HG03045 (cell line): ENCODE measurements at regions not wholly inside any gene's neighbourhood (a gene's known extent, or its start where the extent isn't known, plus 50 kb on each side); places are given as distances from the start of the nearest gene placed in this dataset.
"Not testable (repeated sequence)": the region's sequence is repeated elsewhere in the genome, so short reads cannot be mapped to it uniquely, and the experiment has no call there.

Experiments
- ATAC-seq: cut with Tn5 transposase; IDR thresholded peaks from one replicate; pipeline ENCODE4 v1.9.1; 2021; ENCODE audit warnings: mild to moderate bottlenecking, moderate library complexity; ENCODE audit not compliant: unreplicated experiment

DNA sequence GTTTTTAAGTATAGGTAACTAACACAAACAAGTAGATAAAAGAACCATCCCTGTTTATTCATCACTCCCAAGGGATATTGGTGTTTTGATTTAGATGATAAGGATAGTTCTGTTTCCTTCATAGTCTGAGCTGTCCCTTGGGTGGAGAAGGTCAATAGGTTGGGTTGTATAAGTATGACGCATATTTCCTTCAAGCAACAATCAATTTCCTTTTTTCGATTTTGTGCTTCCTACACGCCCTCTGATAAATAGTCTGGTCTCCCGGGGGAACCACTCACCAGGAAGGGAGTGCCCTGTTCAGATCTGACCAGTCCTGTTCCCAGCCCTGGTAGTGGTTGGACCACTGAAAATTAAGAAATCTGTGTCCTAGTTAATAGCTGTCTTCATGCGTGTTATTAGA, 378.8 kb upstream of the FAR2 start:
- no peak for ATAC-seq

- ATAC-seq: no peak
Measured at GRCh38 chr12:28771968-28772367, 377.1 kb upstream of the FAR2 start.

- ATAC-seq: no peak
Measured at GRCh38 chr12:28775556-28775955, 373.5 kb upstream of the FAR2 start.

- ATAC-seq: no peak
Measured at GRCh38 chr12:28776220-28776619, 372.9 kb upstream of the FAR2 start.

DNA sequence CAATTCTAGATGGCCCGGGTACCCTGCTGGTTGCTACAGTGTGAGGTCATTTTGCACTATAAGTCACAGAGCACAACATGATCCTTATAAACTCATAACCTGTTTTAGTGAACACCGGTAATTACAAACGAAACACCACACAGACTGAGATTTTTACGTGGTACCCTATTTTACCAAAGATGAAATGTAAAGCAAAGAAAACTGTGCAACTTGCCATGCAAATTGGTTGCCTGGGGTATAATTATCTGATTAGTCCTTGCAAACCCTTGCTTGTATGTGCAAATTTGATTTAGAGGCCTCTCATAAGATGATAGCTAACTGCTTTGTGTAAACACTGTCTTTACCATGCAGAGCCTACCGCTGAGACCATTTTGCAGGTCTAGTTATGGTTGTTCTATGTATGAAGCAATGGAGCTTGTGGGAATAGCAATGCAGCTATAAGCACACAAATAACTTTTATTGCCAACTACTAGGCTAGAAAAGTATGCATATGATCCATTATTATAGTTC, 372.1 kb upstream of the FAR2 start:
- no peak for ATAC-seq

GRCh38 chr12:28777603-28778365, 371.3 kb upstream of the FAR2 start:
- no peak for ATAC-seq

- no peak for ATAC-seq
Measured at GRCh38 chr12:28780096-28780495, 369.0 kb upstream of the FAR2 start.

DNA sequence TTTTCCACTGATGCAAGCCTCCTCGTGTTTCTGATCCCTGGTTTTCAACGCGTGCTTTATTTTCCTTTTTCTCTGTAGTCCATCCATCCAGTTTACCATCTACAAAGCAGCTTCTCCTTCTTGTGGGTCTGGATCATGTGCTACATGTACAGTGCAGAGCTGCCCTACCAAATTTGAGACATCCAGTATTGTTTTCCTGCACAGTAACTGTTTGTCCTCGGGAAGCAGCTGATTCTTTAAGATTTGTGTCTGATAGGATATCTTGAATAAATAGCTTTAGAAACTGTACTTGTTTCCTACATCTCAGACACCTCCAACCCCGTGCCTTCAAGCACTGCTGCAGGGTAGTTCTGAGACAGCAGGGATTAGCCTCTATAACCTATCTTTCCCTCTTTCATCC, 368.1 kb upstream of the FAR2 start:
- no peak for ATAC-seq

GRCh38 chr12:28781671-28782652, 367.1 kb upstream of the FAR2 start:
- ATAC-seq: no peak

- ATAC-seq: no peak
Measured at GRCh38 chr12:28782812-28783211, 366.3 kb upstream of the FAR2 start.

GRCh38 chr12:28787151-28787550, 361.9 kb upstream of the FAR2 start:
- ATAC-seq: no peak

GRCh38 chr12:28788256-28788655, 360.8 kb upstream of the FAR2 start:
- not testable (repeated sequence) for ATAC-seq

- ATAC-seq: no peak
Measured at GRCh38 chr12:28793581-28794151, 355.4 kb upstream of the FAR2 start.

- no peak for ATAC-seq
Measured at GRCh38 chr12:28794211-28794610, 354.9 kb upstream of the FAR2 start.

DNA sequence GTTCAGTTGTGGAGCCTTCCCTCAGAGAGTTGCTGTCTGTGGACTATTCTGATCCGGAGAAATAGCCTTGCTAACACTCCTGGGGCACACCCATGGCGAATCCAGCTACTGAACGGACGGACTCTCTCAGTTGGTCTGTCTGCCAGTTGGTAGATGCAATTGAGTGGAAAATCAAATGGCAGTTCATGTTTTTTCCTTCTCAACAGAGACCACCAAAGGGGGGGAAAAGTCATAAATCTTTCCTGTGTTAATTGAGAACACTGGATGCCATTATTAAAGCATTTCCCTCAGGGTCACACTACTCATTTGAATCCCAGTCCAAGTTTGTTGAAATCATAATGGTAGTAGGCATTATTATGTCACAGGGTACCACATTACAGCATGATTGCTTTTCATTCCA, 354.3 kb upstream of the FAR2 start:
- no peak for ATAC-seq

- ATAC-seq: no peak
Measured at GRCh38 chr12:28795311-28795710, 353.8 kb upstream of the FAR2 start.

GRCh38 chr12:28799348-28799747, 349.7 kb upstream of the FAR2 start:
- ATAC-seq: no peak

DNA sequence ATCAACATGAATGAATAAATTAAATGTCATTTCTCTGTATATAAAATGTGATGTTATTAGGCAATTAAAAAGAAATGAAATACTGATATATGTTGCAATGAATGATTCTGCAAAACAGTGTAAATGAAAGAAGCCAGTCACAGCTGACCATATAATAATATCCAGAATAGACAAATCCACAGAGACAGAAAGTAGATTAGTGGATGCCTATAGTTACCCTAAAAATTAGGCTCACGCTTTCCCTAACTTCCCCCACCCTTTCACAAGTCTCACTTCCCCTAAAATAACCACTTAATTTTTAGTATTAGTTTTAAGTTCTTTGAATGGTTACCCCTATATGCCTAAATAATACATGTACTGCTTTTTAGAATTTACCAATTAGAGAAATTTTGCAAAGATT, 348.9 kb upstream of the FAR2 start:
- ATAC-seq: no peak

GRCh38 chr12:28802706-28803438, 346.2 kb upstream of the FAR2 start:
- ATAC-seq: no peak

DNA sequence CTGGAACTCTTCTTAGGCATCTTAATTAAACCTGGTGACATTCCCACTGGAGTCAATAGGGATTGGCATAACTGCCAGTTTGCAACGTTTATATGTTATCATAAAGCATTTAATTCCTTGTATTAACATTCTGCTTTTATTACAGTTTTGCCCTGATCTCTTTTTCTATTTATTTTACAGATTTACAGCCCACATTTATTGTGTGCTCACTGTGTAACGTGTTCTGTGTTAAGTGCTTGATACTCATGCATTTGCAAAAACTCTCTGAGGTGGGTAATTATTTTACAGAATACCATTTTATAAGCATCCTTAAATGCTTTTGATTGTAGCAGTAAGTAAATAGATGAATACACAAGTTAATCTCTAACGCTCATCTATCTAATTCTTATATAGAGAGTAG, 341.5 kb upstream of the FAR2 start:
- ATAC-seq: no peak

DNA sequence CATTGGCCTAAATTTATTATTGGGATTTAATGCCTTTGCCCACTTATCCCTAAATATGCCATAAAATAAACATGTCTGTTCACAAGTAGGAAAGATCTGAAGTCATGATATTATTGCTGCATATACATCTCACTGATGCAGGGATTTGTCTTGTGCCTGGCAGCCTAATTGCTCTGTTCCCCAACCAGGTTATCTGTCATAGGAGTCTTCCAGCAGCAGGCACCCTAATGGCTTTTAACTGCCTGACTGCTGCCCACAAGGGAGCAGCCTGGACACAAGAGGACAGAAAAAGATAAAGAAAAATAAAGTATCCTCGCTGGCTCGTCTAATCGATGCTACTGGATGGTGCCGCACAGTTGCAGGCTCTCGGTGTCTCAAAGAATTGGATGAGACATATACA, 337.6 kb upstream of the FAR2 start:
- no peak for ATAC-seq
